ENCODE measurements at regions not wholly inside any gene's neighbourhood (a gene's known extent, or its start where the extent isn't known, plus 50 kb on each side); places are given as distances from the start of the nearest gene placed in this dataset.

DNA sequence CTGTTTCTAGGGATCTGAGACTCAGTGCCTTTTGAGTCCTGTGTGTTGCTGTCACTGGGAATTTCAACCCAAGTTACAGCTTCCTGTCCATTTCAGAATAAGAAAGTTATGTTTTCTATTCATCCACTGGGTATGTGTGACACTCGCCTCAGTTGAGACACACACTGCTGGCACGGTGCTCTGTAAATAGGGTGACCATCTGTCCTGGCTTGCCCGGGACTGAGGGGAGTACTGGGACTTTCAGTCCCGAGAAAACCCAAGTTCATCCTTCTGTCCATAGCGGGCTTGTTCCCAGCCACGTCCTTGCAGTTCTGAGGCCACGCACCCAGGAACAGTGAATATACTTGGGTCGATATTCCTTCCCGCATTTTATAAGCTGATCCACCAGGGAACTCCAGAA, 56.3 kb upstream of the DISP3 start:
- Histone ChIP-seq H3K36me3 (replicated peaks in 1 of 2; ENCODE audit: control extremely low read depth in 1 of 2, control insufficient read depth in 1 of 2, extremely low read depth in 1 of 2, insufficient read depth in 2 of 2, low read length in 1 of 2) (no peaks in the 10 kb centered on the region), H3K79me2 (ENCODE audit: control insufficient read depth, insufficient read depth, low read length) (no peaks in the 10 kb centered on the region), H3K4me1 (ENCODE audit: control insufficient read depth in 2 of 2, insufficient read depth in 2 of 2, low read length in 2 of 2) (no peaks in the 10 kb centered on the region), H3K9me3 (ENCODE audit: control extremely low read depth in 1 of 3, control insufficient read depth in 2 of 3, insufficient read depth in 1 of 3, low read length in 2 of 3) (no peaks in the 10 kb centered on the region), H3K27me3 (replicated peaks in 1 of 4; ENCODE audit: control extremely low read depth in 1 of 4, control insufficient read depth in 3 of 4, insufficient read depth in 4 of 4, low read length in 3 of 4) (peaks cover 0 to 2% (median 0%) of the 10 kb centered on the region in 4 experiments), H4K20me1 (ENCODE audit: control insufficient read depth, insufficient read depth, low read length, poor library complexity, severe bottlenecking) (no peaks in the 10 kb centered on the region), H3K4me2 (replicated peaks; ENCODE audit: low read depth, low read length, poor library complexity, severe bottlenecking) (no peak overlapping the region), H3K27ac (ENCODE audit: low read length in 2 of 2) (no peak overlapping the region), H3K4me3 (ENCODE audit: control extremely low read depth in 1 of 5, extremely low read depth in 1 of 5, insufficient read depth in 1 of 5, low read depth in 2 of 5, low read length in 4 of 5) (no peak overlapping the region), H2AFZ (ENCODE audit: insufficient read depth, low read depth, low read length, poor library complexity, severe bottlenecking) (no peak overlapping the region), H3K9ac (ENCODE audit: low read length) (no peak overlapping the region)
- Mint-ChIP-seq H3K9me3 (ENCODE audit: insufficient read depth) (no peaks in the 10 kb centered on the region), H3K4me1 (no peaks in the 10 kb centered on the region), H3K27me3 (peaks cover 29% of the 10 kb centered on the region), H3K27ac (no peak overlapping the region), H3K4me3 (no peak overlapping the region)
- intact Hi-C loops (cut with micrococcal nuclease): no loop called here
- ATAC-seq (ENCODE audit: low read depth) (no peak), DNase-seq (no peak)
- ChIA-PET CTCF (no interaction called here), POLR2A (no interaction called here)
- TF ChIP-seq EZH2 (IDR thresholded peaks at IDR 0.05; ENCODE audit: borderline replicate concordance, insufficient read depth, low read depth, low read length, poor library complexity, severe bottlenecking): no peak
- TF ChIP-seq CTCF (IDR thresholded peaks at IDR 0.05): no peak
- WGBS (ENCODE audit: insufficient coverage): 83% methylated on average over 9 of the region's 9 CpGs

- Mint-ChIP-seq H3K27me3 (peaks cover 12% of the 10 kb centered on the region), H3K4me1 (no peaks in the 10 kb centered on the region), H3K4me3 (no peak overlapping the region), H3K9me3 (ENCODE audit: insufficient read depth) (no peaks in the 10 kb centered on the region), H3K27ac (no peak overlapping the region)
- ATAC-seq (ENCODE audit: low read depth) (no peak), DNase-seq (no peak)
- ChIA-PET CTCF (no interaction called here), POLR2A (no interaction called here)
- Histone ChIP-seq H3K27me3 (replicated peaks in 1 of 4; ENCODE audit: control extremely low read depth in 1 of 4, control insufficient read depth in 3 of 4, insufficient read depth in 4 of 4, low read length in 3 of 4) (no peaks in the 10 kb centered on the region), H3K4me1 (ENCODE audit: control insufficient read depth in 2 of 2, insufficient read depth in 2 of 2, low read length in 2 of 2) (no peaks in the 10 kb centered on the region), H3K4me2 (replicated peaks; ENCODE audit: low read depth, low read length, poor library complexity, severe bottlenecking) (no peak overlapping the region), H4K20me1 (ENCODE audit: control insufficient read depth, insufficient read depth, low read length, poor library complexity, severe bottlenecking) (no peaks in the 10 kb centered on the region), H3K36me3 (replicated peaks in 1 of 2; ENCODE audit: control extremely low read depth in 1 of 2, control insufficient read depth in 1 of 2, extremely low read depth in 1 of 2, insufficient read depth in 2 of 2, low read length in 1 of 2) (no peaks in the 10 kb centered on the region), H3K9ac (ENCODE audit: low read length) (no peak overlapping the region), H2AFZ (ENCODE audit: insufficient read depth, low read depth, low read length, poor library complexity, severe bottlenecking) (no peak overlapping the region), H3K27ac (ENCODE audit: low read length in 2 of 2) (no peak overlapping the region), H3K9me3 (ENCODE audit: control extremely low read depth in 1 of 3, control insufficient read depth in 2 of 3, insufficient read depth in 1 of 3, low read length in 2 of 3) (no peaks in the 10 kb centered on the region), H3K79me2 (ENCODE audit: control insufficient read depth, insufficient read depth, low read length) (no peaks in the 10 kb centered on the region), H3K4me3 (ENCODE audit: control extremely low read depth in 1 of 5, extremely low read depth in 1 of 5, insufficient read depth in 1 of 5, low read depth in 2 of 5, low read length in 4 of 5) (no peak overlapping the region)
- intact Hi-C loops (cut with micrococcal nuclease): no loop called here
- 97% methylated on average over 2 of the region's 4 CpGs for WGBS (ENCODE audit: insufficient coverage)
- TF ChIP-seq CTCF (IDR thresholded peaks at IDR 0.05): no peak
- no peak for TF ChIP-seq EZH2 (IDR thresholded peaks at IDR 0.05; ENCODE audit: borderline replicate concordance, insufficient read depth, low read depth, low read length, poor library complexity, severe bottlenecking)
These were observed 52.3 kb upstream of the DISP3 start for GRCh38 chr1:11426617-11427016.
